ENCODE measurements at regions not wholly inside any gene's neighbourhood (a gene's known extent, or its start where the extent isn't known, plus 50 kb on each side); places are given as distances from the start of the nearest gene placed in this dataset.
"Not testable (repeated sequence)": the region's sequence is repeated elsewhere in the genome, so short reads cannot be mapped to it uniquely, and the experiment has no call there.

- TF ChIP-seq CTCF, POLR2A (IDR thresholded peaks at IDR 0.05): not testable (repeated sequence)
Observed at GRCh38 chr6:11402581-11402980, 135.0 kb upstream of the TMEM170B start.
